ENCODE measurements at regions not wholly inside any gene's neighbourhood (a gene's known extent, or its start where the extent isn't known, plus 50 kb on each side); places are given as distances from the start of the nearest gene placed in this dataset.

DNA sequence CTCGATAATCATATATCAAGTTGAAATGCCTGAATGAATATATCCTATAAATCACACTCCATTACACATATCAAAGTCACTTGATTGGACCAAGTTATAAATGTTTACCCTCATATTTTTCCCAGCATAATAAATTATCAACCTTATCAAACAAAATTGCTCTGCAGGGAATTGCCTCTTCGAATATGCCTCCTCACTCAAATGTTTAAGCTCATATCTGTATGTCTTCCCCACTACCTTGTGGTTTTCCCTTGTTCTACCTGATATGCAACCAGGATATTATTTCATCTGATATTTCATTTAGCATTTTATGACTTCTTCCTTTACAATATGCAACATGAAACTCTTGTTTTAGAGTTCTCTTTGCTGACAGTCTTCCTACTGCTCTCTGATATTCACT is 226.4 kb downstream of the RASSF9 start:
- Histone ChIP-seq H3K9me3 (ENCODE audit: insufficient read depth in 2 of 2, low read depth in 1 of 2, low read length in 1 of 2) (0 out of 4 replicates have a peak, but pooled peaks cover 0 to 2% of the 10 kb centered on the region in 2 experiments), H2BK15ac (ENCODE audit: low read length) (no peak overlapping the region), H3K4me3 (ENCODE audit: extremely low read depth in 1 of 4, insufficient read depth in 2 of 4, low read depth in 3 of 4, low read length in 4 of 4) (no peak overlapping the region), H3K4me2 (ENCODE audit: insufficient read depth in 1 of 2, low read depth in 2 of 2, low read length in 2 of 2) (no peak overlapping the region), H3K27ac (ENCODE audit: low read depth, low read length) (no peak overlapping the region), H3K23me2 (ENCODE audit: low read depth, low read length) (no peaks in the 10 kb centered on the region), H4K8ac (ENCODE audit: extremely low read depth, insufficient read depth, low read length) (no peak overlapping the region), H3K23ac (ENCODE audit: insufficient read length) (no peak overlapping the region), H3K79me2 (ENCODE audit: control insufficient read depth in 1 of 2, insufficient read depth in 2 of 2, low read length in 2 of 2) (no peaks in the 10 kb centered on the region), H3K27me3 (replicated peaks in 1 of 4; ENCODE audit: control insufficient read depth in 3 of 4, extremely low read depth in 1 of 4, insufficient read depth in 3 of 4, low read length in 3 of 4) (no peaks in the 10 kb centered on the region), H2AK5ac (ENCODE audit: low read depth, low read length) (no peak overlapping the region), H4K91ac (replicated peaks; ENCODE audit: insufficient read length, low read length) (no peak overlapping the region), H3K4me1 (replicated peaks in 1 of 4; ENCODE audit: control insufficient read depth in 3 of 4, insufficient read depth in 4 of 4, low read length in 3 of 4) (no peaks in the 10 kb centered on the region), H3K18ac (ENCODE audit: extremely low read depth, low read length) (no peak overlapping the region), H3K14ac (ENCODE audit: insufficient read length) (no peak overlapping the region), H3K56ac (replicated peaks; ENCODE audit: insufficient read length, low read depth, low read length) (no peak overlapping the region), H2BK5ac (ENCODE audit: low read depth, low read length) (no peak overlapping the region), H2BK120ac (replicated peaks; ENCODE audit: low read depth, low read length) (no peak overlapping the region), H2BK12ac (ENCODE audit: low read depth, low read length) (no peak overlapping the region), H4K5ac (ENCODE audit: insufficient read length, low read depth, low read length) (no peak overlapping the region), H3K79me1 (ENCODE audit: low read depth, low read length) (no peaks in the 10 kb centered on the region), H2AFZ (ENCODE audit: low read length) (no peak overlapping the region), H3K9ac (replicated peaks in 1 of 4; ENCODE audit: extremely low read depth in 1 of 4, low read depth in 3 of 4, low read length in 3 of 4) (no peak overlapping the region), H3K4ac (replicated peaks; ENCODE audit: insufficient read length, low read depth, low read length) (no peak overlapping the region), H2BK20ac (ENCODE audit: low read length) (no peak overlapping the region), H3K36me3 (ENCODE audit: control insufficient read depth in 2 of 4, insufficient read depth in 4 of 4, low read length in 3 of 4) (no peaks in the 10 kb centered on the region), H4K20me1 (replicated peaks in 1 of 2; ENCODE audit: control insufficient read depth in 1 of 2, insufficient read depth in 2 of 2, low read length in 2 of 2) (no peaks in the 10 kb centered on the region)
- POLR2A ChIA-PET (ENCODE audit: partially characterized antibody): no interaction called here
- TF ChIP-seq CHD2 (IDR thresholded peaks at IDR 0.05; ENCODE audit: low read length) (no peak), SP2 (IDR thresholded peaks at IDR 0.05; ENCODE audit: low read length) (no peak), EGR1 (IDR thresholded peaks at IDR 0.05; ENCODE audit: borderline replicate concordance, low read depth, low read length) (no peak), ZNF274 (IDR thresholded peaks at IDR 0.05; ENCODE audit: borderline replicate concordance, extremely low read depth, low read length) (no peak), BCL11A (IDR thresholded peaks at IDR 0.05; ENCODE audit: low read depth in 2 of 2, low read length in 2 of 2) (no peak), SRF (IDR thresholded peaks at IDR 0.05; ENCODE audit: low read depth, low read length) (no peak), GABPA (IDR thresholded peaks at IDR 0.05; ENCODE audit: borderline replicate concordance, insufficient read depth, low read length) (no peak)
- CTCF ChIA-PET (ENCODE audit: partially characterized antibody): no interaction called here
- DNase-seq (ENCODE audit: low read depth in 1 of 2, low spot score in 2 of 2) (no peak), FAIRE-seq (no peak)
- WGBS, 2 experiments (ENCODE audit: extremely low coverage in 1 of 2, insufficient coverage in 1 of 2, insufficient read length in 1 of 2, insufficient replicate concordance in 2 of 2, low coverage in 1 of 2, low lambda C conversion rate in 2 of 2, missing lambda C conversion rate in 1 of 2): 88% methylated on average over 2 of the region's 2 CpGs; no CpG with 5 or more reads in 1 of the 2 experiments
